Endothelial cell of umbilical vein (primary cell): ENCODE measurements at regions not wholly inside any gene's neighbourhood (a gene's known extent, or its start where the extent isn't known, plus 50 kb on each side); places are given as distances from the start of the nearest gene placed in this dataset.

Source experiments
- JUN ChIP-seq: IDR thresholded peaks from 2 replicates; pipeline ENCODE4 v1.6.1; 2011; ENCODE audit warnings: borderline replicate concordance, low read depth; ENCODE audit not compliant: insufficient read length, insufficient read depth
- TF ChIP-seq, protein P1 (sequence below), 2 donors: IDR thresholded peaks; 1 replicate in 1 of 2; 2 replicates in 1 of 2; pipeline ENCODE4 v1.5.1; 2011; ENCODE audit warnings: low read length in 2 of 2, mild to moderate bottlenecking in 2 of 2, moderate library complexity in 2 of 2, control low read depth in 1 of 2, inconsistent platforms in 1 of 2, low read depth in 1 of 2; ENCODE audit not compliant: insufficient read depth in 1 of 2; ENCODE audit errors: extremely low read depth in 1 of 2
- TF ChIP-seq, protein P2 (sequence below): IDR thresholded peaks from 2 replicates; pipeline ENCODE4 v1.6.1; 2011; ENCODE audit not compliant: insufficient read depth, insufficient read length

DNA sequence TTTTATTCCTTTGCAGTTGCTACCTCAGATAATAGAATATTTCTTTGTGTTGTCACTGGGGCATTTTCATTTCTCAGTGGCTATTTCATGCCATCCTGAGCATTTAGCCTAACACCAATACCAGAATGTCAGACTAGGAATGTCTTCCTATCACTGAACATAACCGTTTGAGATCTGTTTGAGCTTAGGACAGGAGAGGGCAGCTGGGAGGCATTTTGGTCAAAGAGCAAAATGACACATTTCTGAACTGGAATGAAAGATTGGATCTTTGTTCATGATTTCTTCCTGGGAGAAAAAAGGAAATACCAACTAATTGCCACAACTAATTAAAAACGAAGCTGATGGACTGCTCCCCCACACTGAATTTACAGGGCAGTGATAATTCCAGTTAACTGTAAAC lies 921.3 kb upstream of the NR2F2 start:
- TF ChIP-seq, protein P1, sequence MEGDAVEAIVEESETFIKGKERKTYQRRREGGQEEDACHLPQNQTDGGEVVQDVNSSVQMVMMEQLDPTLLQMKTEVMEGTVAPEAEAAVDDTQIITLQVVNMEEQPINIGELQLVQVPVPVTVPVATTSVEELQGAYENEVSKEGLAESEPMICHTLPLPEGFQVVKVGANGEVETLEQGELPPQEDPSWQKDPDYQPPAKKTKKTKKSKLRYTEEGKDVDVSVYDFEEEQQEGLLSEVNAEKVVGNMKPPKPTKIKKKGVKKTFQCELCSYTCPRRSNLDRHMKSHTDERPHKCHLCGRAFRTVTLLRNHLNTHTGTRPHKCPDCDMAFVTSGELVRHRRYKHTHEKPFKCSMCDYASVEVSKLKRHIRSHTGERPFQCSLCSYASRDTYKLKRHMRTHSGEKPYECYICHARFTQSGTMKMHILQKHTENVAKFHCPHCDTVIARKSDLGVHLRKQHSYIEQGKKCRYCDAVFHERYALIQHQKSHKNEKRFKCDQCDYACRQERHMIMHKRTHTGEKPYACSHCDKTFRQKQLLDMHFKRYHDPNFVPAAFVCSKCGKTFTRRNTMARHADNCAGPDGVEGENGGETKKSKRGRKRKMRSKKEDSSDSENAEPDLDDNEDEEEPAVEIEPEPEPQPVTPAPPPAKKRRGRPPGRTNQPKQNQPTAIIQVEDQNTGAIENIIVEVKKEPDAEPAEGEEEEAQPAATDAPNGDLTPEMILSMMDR (IDR thresholded peaks at IDR 0.05; ENCODE audit: extremely low read depth in 1 of 2, insufficient read depth in 1 of 2, low read depth in 1 of 2, low read length in 2 of 2): no peak
- TF ChIP-seq, protein P2, sequence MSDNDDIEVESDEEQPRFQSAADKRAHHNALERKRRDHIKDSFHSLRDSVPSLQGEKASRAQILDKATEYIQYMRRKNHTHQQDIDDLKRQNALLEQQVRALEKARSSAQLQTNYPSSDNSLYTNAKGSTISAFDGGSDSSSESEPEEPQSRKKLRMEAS: no peak
- no peak for TF ChIP-seq JUN
